HepG2 (cell line): ENCODE measurements at regions not wholly inside any gene's neighbourhood (a gene's known extent, or its start where the extent isn't known, plus 50 kb on each side); places are given as distances from the start of the nearest gene placed in this dataset.

Source experiments
- NFYC ChIP-seq: IDR thresholded peaks from 2 replicates; pipeline ENCODE4 v1.6.1; 2016; ENCODE audit warnings: missing genetic modification reagents, missing compliant biosample characterization
- SETDB1 ChIP-seq: sonication (generic); formaldehyde crosslinking; IDR thresholded peaks from 2 replicates; pipeline ENCODE4 v1.5.1; 2020; ENCODE audit warnings: missing genetic modification reagents, mild to moderate bottlenecking, borderline replicate concordance

- TF ChIP-seq SETDB1 (CRISPR knock-in tag) (no peak), NFYC (no peak)
These were observed 174.6 kb upstream of the TBX3 start for GRCh38 chr12:114858388-114859146.
